HL-60/S4 treated with retinoic acid at 250 ng/mL for 4 days and 3 days (cell line): ENCODE measurements at regions not wholly inside any gene's neighbourhood (a gene's known extent, or its start where the extent isn't known, plus 50 kb on each side); places are given as distances from the start of the nearest gene placed in this dataset.

ENCODE experiments used
- in situ Hi-C: fragments of 300-500 bp; cut with MboI; formaldehyde crosslinking; loops from 2 replicates; pipeline ENCODE4 v1.7.0; 2022; ENCODE audit warnings: low sequenced_read_pairs

GRCh38 chr5:174352681-174353080 lies 307.2 kb downstream of the NSG2 start:
- in situ Hi-C loops, result no loop called here

DNA sequence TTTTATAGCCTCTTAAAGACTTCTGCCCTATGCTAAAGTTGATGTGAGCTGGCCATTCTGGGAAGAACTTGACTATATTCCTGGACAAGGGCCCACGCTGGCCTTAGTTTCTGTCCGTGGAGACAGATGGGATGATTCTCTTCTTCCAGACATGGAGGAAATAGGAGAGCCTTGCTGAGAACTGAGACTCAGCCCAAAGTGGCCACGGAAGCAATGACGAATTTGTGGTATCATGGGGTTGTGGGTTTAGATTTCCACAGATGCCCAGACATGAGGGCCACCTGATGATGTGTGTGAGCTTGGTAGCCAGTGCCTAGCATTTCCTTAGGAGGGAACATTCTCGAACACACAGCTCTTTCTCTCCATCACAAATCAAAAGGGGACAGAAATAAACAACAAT lies 309.1 kb downstream of the NSG2 start:
- in situ Hi-C loops, result no loop called here

- in situ Hi-C loops, result no loop called here
These were observed 309.7 kb downstream of the NSG2 start for GRCh38 chr5:174355208-174355612.

DNA sequence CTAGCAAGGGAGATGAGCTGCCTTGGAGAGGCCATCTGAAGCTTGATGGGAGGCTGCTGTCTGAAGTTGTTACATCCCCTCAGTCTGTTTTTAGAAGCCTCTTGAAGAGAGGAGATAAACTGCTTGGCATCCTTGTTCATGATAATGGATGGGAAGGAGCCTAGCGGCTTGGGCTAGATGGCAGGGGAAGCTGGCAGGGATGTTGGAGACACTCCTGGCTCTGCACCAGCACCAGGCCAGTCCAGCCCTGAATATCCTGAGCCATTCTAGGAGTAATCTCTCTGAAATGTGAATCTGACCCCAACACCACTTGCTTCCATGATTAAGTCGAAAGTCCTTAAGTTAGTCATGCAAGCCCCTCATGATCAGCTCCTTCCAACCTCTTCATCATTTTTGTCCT lies 310.5 kb downstream of the NSG2 start:
- in situ Hi-C loops, result no loop called here

DNA sequence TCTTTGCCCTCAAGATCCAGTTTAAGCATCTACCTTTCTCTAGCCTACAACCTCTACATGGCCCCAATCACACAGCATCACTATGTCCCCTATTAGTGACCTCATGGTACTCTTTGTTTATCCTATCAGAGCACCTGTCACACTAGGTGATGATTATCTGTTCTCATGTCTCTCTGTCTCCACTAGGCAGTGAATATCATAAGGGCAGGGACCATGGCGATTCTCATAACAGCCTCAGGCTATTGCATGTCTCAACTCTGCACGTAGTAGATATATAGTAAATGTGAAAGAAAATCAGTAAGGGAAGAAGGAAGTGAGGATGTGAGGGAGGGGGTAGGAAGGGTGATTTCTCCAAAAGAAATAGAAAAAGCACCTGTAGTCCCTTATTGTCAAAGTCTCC lies 311.0 kb downstream of the NSG2 start:
- in situ Hi-C loops, result no loop called here

- in situ Hi-C loops, result no loop called here
These were observed 312.8 kb downstream of the NSG2 start for GRCh38 chr5:174358276-174358675.

DNA sequence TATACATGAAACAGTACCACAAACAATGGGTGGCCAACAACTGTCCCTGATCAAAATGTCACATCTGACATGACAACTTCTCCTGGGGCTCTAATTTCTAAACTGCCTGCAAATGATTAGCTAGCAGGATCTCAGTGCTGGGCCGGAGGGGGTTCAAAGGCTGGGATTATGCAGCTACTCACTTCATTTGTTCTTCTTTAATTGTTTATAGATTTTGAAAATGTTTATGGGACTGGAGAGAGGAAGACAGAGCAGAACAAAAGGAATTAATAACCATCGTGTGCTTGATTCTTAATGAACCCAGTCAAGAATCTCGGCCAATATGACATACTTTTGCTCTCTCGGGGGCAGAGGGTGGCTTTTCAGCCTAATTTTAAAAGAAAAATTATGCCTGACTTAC lies 313.6 kb downstream of the NSG2 start:
- in situ Hi-C loops, result no loop called here

DNA sequence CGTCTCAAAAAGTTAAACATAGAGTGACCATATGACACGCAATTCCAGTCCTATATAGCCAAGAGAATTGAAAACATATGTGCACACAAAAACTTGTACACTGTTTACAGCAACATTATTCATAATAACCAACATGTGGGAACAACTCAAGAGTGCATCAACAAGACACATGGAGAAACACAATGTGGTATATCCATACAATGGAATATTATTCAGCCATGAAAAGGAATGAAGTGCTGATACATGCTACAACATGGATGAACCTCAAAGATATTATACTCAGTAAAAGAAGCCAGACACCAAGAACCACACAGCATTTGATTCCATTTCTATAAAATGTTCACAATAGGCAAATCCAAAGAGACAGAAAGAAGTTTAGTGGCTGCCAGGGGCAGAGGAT lies 317.0 kb downstream of the NSG2 start:
- in situ Hi-C loops, result no loop called here

GRCh38 chr5:174363934-174364333 lies 318.4 kb downstream of the NSG2 start:
- in situ Hi-C loops, result no loop called here

DNA sequence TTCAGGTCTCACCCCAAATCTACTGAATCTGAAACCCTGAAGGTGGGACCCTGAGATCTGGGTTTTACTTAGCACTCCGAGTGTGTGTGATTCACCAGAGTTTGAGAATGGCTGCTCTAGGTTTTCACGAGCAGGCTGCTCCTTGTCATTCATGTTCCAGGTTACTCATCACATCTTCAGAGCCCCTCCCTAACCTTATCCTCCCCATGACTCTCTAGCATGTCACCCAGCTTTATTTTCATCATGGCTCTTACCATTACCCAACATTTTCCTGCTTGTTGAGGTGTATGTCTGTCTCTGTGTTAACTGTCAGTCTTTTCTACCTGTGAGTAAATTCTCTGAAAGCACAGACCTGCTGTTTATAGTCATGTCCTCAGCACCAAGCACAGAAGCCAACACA lies 319.2 kb downstream of the NSG2 start:
- in situ Hi-C loops, result no loop called here

DNA sequence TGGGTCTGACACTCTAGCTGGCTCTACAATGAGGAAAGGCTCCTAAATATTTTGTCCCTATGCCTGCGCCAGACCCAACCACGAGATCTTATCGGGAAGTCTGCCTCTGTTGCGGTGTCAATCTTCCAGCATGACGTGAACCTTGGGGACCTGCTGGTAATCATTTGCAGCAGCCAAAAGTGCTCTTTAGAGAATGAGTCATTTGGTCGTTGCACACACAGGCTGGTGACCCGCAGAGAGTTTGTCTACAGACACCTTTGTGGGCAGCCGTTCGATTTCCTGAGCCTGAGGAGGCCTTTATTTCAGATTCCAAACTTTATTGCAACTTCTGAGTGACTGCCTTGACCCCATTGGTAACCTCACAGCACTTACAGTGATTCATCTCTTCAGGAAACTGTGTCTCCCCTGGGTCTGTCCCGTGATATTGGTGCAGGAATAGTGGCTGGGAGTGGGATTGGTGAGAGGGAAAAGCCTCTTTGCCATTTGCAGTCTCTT lies 326.1 kb downstream of the NSG2 start:
- in situ Hi-C loops, result no loop called here

GRCh38 chr5:174374206-174374605 lies 328.7 kb downstream of the NSG2 start:
- in situ Hi-C loops, result no loop called here

DNA sequence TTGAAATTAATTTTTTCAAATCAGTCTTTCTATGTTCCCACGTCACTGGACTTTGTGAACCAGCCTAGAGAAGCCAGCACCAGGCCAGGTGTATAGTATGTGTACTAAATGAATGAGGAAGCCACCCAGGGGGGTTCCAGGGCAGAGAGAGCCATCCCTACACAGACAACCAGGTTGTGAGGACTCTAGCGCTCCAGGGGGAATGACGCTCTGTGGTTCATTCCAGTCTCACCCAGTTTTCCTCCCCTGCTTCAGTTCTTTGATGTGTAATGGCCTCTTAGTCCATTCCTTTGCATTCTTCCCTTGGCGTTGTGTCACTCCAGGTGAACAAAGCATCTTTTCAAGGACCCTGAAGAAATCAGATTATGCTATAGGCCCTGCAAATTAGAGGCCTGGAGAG lies 330.6 kb downstream of the NSG2 start:
- in situ Hi-C loops, result no loop called here

DNA sequence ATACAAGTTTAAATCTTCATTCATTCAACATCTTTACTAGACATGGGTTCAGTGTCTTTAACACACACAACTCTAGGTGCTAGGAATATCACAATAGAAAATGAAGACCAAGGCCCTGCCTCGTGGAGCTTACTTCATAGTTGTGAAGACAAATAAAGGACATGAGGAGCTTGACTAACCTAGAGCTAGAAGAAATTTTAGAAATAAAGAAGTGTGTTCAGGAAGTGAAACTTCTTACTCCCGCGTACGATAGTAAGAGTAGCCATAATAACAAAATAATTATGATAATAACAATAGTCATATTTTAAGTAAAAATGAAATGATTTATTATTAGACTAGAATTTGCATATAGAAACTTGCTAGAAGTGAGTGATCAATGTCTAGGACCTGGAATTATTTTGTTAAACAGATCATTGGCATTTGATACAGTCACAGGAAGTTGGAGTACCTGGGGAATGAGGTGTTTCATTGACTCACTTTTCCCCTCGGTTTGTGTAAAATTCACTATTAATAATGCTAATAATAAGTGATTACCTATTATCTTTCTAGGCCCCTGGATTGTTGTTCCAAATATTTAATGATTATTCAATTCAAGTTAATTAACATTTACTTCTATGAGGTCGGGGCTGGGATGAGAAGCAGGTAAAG lies 331.3 kb downstream of the NSG2 start:
- in situ Hi-C loops, result no loop called here

- in situ Hi-C loops, result no loop called here
These were observed 332.8 kb downstream of the NSG2 start for GRCh38 chr5:174378121-174378874.

DNA sequence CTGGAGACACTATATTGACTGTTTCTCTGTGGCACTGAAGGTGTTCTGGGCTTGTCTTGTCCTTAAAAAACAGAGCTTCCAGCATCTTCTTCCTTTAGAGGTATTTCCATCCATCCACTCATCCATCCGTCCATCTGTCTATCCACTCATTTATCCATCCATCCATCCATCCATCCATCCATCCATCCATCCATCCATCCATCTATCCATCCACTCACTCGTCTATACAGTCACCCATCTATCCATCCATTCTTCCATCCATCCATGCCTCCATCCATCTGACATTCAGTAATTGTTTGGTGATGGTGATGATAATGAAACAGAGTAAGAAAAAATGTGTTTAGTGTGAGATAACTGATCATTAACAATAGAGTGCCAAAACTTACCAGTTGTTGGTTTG lies 334.8 kb downstream of the NSG2 start:
- in situ Hi-C loops, result no loop called here

- in situ Hi-C loops, result no loop called here
These were observed 335.7 kb downstream of the NSG2 start for GRCh38 chr5:174381241-174381640.

GRCh38 chr5:174383210-174384167 lies 338.0 kb downstream of the NSG2 start:
- in situ Hi-C loops, result no loop called here

- in situ Hi-C loops, result no loop called here
These were observed 339.0 kb downstream of the NSG2 start for GRCh38 chr5:174384509-174384947.

- in situ Hi-C loops, result no loop called here
These were observed 338.1 kb upstream of the MSX2 start for GRCh38 chr5:174386306-174386705.

DNA sequence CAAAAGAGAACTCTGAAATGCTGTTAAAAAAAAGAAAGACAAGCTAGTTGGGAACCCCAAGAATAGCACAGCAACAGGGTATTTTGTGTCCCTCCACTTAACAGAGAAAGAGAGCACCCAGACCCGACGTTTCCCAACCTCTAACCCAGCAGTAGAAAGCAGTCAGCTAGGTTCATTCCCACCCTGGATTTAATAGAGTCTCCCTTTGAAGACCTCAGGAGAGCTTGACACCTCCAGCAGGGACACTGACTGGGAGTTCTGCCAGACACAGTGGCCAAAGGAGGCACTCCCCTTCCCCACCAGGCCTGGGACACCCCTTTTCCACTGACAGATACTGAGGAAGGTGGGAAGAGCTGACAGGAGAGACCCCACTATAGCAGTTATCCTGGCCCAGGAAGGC lies 337.5 kb upstream of the MSX2 start:
- in situ Hi-C loops, result no loop called here
